Heart left ventricle (tissue), 16 donors: ENCODE measurements at regions not wholly inside any gene's neighbourhood (a gene's known extent, or its start where the extent isn't known, plus 50 kb on each side); places are given as distances from the start of the nearest gene placed in this dataset.

Experiments used
- ATAC-seq, 4 donors: fragments of 200-7000 bp; cut with Tn5 transposase; one replicate each; pipeline ENCODE4 v1.9.1; 2020 to 2022; ENCODE audit warnings: moderate library complexity in 4 of 4, mild to moderate bottlenecking in 3 of 4, moderate number of reproducible peaks in 1 of 4
- DNase-seq, 5 donors: peaks; one replicate each; pipeline ENCODE4 v3.0.0-alpha.2; 2020
- H3K27ac ChIP-seq, 12 donors: fragments of 200-600 bp; sonication (generic) in 4 of 12; one replicate each; pipeline versions ENCODE4 v1.5.0 to v1.8.0; 2016 to 2022; ENCODE audit warnings: mild to moderate bottlenecking in 2 of 12
- H3K27me3 ChIP-seq, 9 donors: fragments of 200-600 bp; sonication (generic) in 2 of 9; one replicate each; pipeline versions ENCODE4 v1.5.1 to v1.8.0; 2016 to 2022; ENCODE audit warnings: mild to moderate bottlenecking in 3 of 9
- H3K36me3 ChIP-seq, 9 donors: fragments of 200-600 bp; sonication (generic) in 2 of 9; one replicate each; pipeline versions ENCODE4 v1.5.0 to v1.8.0; 2018 to 2022; ENCODE audit warnings: mild to moderate bottlenecking in 2 of 9
- H3K4me1 ChIP-seq, 12 donors: fragments of 200-600 bp; sonication (generic) in 4 of 12; one replicate each; pipeline versions ENCODE4 v1.5.0 to v1.8.0; 2016 to 2022; ENCODE audit warnings: mild to moderate bottlenecking in 3 of 12
- H3K4me3 ChIP-seq, 12 donors: fragments of 200-600 bp; sonication (generic) in 4 of 12; one replicate each; pipeline versions ENCODE4 v1.5.0 to v1.8.0; 2017 to 2022; ENCODE audit warnings: mild to moderate bottlenecking in 9 of 12, moderate library complexity in 4 of 12
- H3K9me3 ChIP-seq, 12 donors: fragments of 200-600 bp; sonication (generic) in 4 of 12; one replicate each; pipeline versions ENCODE4 v1.5.0 to v1.8.0; 2016 to 2022; ENCODE audit warnings: mild to moderate bottlenecking in 1 of 12
- CTCF ChIP-seq, 12 donors: fragments of 200-600 bp; sonication (generic) in 4 of 12; IDR thresholded peaks; one replicate each; pipeline versions ENCODE4 v1.5.0 to v1.8.0; 2018 to 2022; ENCODE audit warnings: antibody characterized with exemption in 12 of 12, mild to moderate bottlenecking in 5 of 12
- POLR2A ChIP-seq, 2 donors: fragments of 450-650 bp; IDR thresholded peaks; one replicate each; pipeline ENCODE4 v1.6.1; 2017; ENCODE audit warnings: antibody characterized with exemption in 2 of 2, mild to moderate bottlenecking in 2 of 2, moderate library complexity in 2 of 2
- WGBS, 4 donors: extraction: QIAGEN DNeasy Blood & Tissue Kit in 2 of 4; methylation state at CpG; one replicate each; pipeline versions ENCODE4 v1.1.5 to v1.1.7; 2013 to 2018; 5-methylcytosine and 5-hydroxymethylcytosine counted together
- intact Hi-C, 10 donors: fragments of 100-400 bp; cut with DNase I; formaldehyde crosslinking; loops; one replicate each; pipeline versions ENCODE4 v1.11.1 to v1.14.2; 2022
- donor health status: ischemic (EF 13 %, LVEDD 7.1; RV severe dilation, severe dysfunction).
- donor health status: healthy with polysubstance abuse.
- donor health status: DM: no; HTN: yes; CAD: no.
- donor health status: DM: no; HTN: no; CAD: no.
- donor health status: ischemic (EF 25% LVEDD 6.9; RV normal size, moderate dysfunction).
- donor health status: ischemic (EF 25% LVEDD 5.7; RV mildly dilated, moderate dysfunction).
- donor health status: healthy.
- donor health status: DM: yes; HTN: yes; CAD: no.
- donor health status: ischemic (EF 35%, LVEDD 5.7; RV mildly dilated, moderate dysfunction).
- donor health status: nonischemic (EF 11% LVEDD 7.7; RV severe dilation, severe dysfunction).
- donor health status: DM: yes; HTN: yes; CAD: no.
- donor health status: PGD.
- donor health status: ischemic (EF 29% LVEDD 5.4; RV normal size, mild dysfunction).
- donor health status: nonischemic (EF 23%, LVEDD 6.1; RV moderate dilation, normal function).

GRCh38 chr16:14372471-14372870 lies 257.6 kb downstream of the PARN start:
- whole genome bisulfite sequencing, 4 donors, result 42 to 60% (median 53%) methylated on average over 6 to 10 of the region's 10 CpGs
- ATAC-seq, result no peak
- H3K4me1 ChIP-seq, result peaks cover 0 to 7% (median 0%) of the 10 kb centered on the region in 12 donors

GRCh38 chr16:14371778-14372431 lies 258.2 kb downstream of the PARN start:
- no peak for ATAC-seq
- Histone ChIP-seq H3K36me3 (no peaks in the 10 kb centered on the region), H3K9me3 (no peaks in the 10 kb centered on the region), H3K27ac (no peak overlapping the region), H3K4me3 (no peak overlapping the region), H3K27me3 (no peaks in the 10 kb centered on the region), H3K4me1 (peaks cover 0 to 7% (median 0%) of the 10 kb centered on the region in 12 donors)
- DNase-seq, result no peak
- TF ChIP-seq POLR2A (IDR thresholded peaks at IDR 0.05), result no peak
- no peak for TF ChIP-seq CTCF (IDR thresholded peaks at IDR 0.05)
- intact Hi-C loops, result no loop called here
- 65 to 75% (median 69%) methylated on average over 7 of the region's 7 CpGs for WGBS, 4 donors

More at GRCh38 chr16:14372471-14372870, 257.6 kb downstream of the PARN start:
- Histone ChIP-seq H3K9me3 (no peaks in the 10 kb centered on the region), H3K27ac (no peak overlapping the region), H3K4me3 (no peak overlapping the region), H3K27me3 (no peaks in the 10 kb centered on the region), H3K36me3 (no peaks in the 10 kb centered on the region)
- no peak for TF ChIP-seq POLR2A (IDR thresholded peaks at IDR 0.05)
- no peak for TF ChIP-seq CTCF (IDR thresholded peaks at IDR 0.05)
- DNase-seq, result no peak
- intact Hi-C loops, result no loop called here

- ATAC-seq, result no peak
- 57 to 79% (median 73%) methylated on average over 7 of the region's 7 CpGs for WGBS, 4 donors
- TF ChIP-seq CTCF (IDR thresholded peaks at IDR 0.05), result no peak
- no peak for TF ChIP-seq POLR2A (IDR thresholded peaks at IDR 0.05)
- no peak for DNase-seq
- Histone ChIP-seq H3K4me1 (peaks cover 0 to 7% (median 0%) of the 10 kb centered on the region in 12 donors), H3K36me3 (no peaks in the 10 kb centered on the region), H3K9me3 (no peaks in the 10 kb centered on the region), H3K27ac (peak overlapping the region in 1 of 12 donors; percentile 56), H3K4me3 (no peak overlapping the region), H3K27me3 (no peaks in the 10 kb centered on the region)
- intact Hi-C loops, result no loop called here
Measured at GRCh38 chr16:14370736-14371234, 259.3 kb downstream of the PARN start.

- Histone ChIP-seq H3K9me3 (no peaks in the 10 kb centered on the region), H3K27me3 (no peaks in the 10 kb centered on the region), H3K27ac (peak overlapping the region in 1 of 12 donors; percentile 56), H3K4me3 (peak overlapping the region in 1 of 12 donors; percentile 3), H3K4me1 (peaks cover 0 to 7% (median 0%) of the 10 kb centered on the region in 12 donors), H3K36me3 (no peaks in the 10 kb centered on the region)
- no peak for TF ChIP-seq POLR2A (IDR thresholded peaks at IDR 0.05)
- no peak for TF ChIP-seq CTCF (IDR thresholded peaks at IDR 0.05)
- DNase-seq, result peak in 4 of 5 donors; percentile 15 to 63 (median 34)
- WGBS, 4 donors, result 64 to 77% (median 69%) methylated on average over 24 to 26 of the region's 26 CpGs
- intact Hi-C loops, result no loop called here
- peak in 3 of 4 donors; percentile 59 to 85 (median 75) for ATAC-seq
Measured at GRCh38 chr16:14369734-14370598, 260.1 kb downstream of the PARN start.
